GM12878 (cell line): ENCODE measurements at regions not wholly inside any gene's neighbourhood (a gene's known extent, or its start where the extent isn't known, plus 50 kb on each side); places are given as distances from the start of the nearest gene placed in this dataset.

Experiments used
- ATAC-seq: fragments of 200-7000 bp; cut with Tn5 transposase; 3 replicates; pipeline ENCODE4 v1.9.1; 2020; ENCODE audit warnings: mild to moderate bottlenecking, moderate library complexity
- BruUV-seq: library from RNA; stranded (reverse); fragments of 400-500 nt; replicated peaks from 2 replicates; lab custom pipeline; 2021; lab: Mats Ljungman, UMichigan
- CTCF ChIA-PET: fragments of 300-600 bp; sonication (Branson Sonifier 250); formaldehyde crosslinking; extraction: SDS; loops from one replicate; lab custom pipeline; 2021; ENCODE audit warnings: inconsistent platforms; lab: Yijun Ruan, JAX
- POLR2A ChIA-PET: fragments of 350-600 bp; formaldehyde crosslinking; extraction: SDS; loops from one replicate; lab custom pipeline; 2021; ENCODE audit warnings: inconsistent platforms; lab: Charles Lee
- RAD21 ChIA-PET: fragments of 300-600 bp; sonication (Branson Sonifier 250); formaldehyde crosslinking; loops from one replicate; lab custom pipeline; 2023; ENCODE audit warnings: antibody characterized with exemption; ENCODE audit not compliant: unreplicated experiment; lab: Charles Lee
- SMC1A ChIA-PET: fragments of 300-600 bp; sonication (Branson Sonifier 250); formaldehyde crosslinking; loops from one replicate; lab custom pipeline; 2023; ENCODE audit not compliant: unreplicated experiment, uncharacterized antibody; lab: Charles Lee
- DNase-seq: peaks from one replicate; pipeline ENCODE4 v3.0.0-alpha.2; 2011; ENCODE audit warnings: low read depth, low spot score
- FAIRE-seq: peaks from 3 replicates; lab custom pipeline; 2011; peaks lifted over from hg19 to GRCh38; lab: Jason Lieb, UNC
- H2AFZ ChIP-seq: 2 replicates; pipeline ENCODE4 v1.6.0; 2011; ENCODE audit warnings: low read depth, low read length, control low read depth; ENCODE audit not compliant: control insufficient read depth
- H3K27ac ChIP-seq: 2 replicates; pipeline ENCODE4 v1.5.1; 2011; ENCODE audit warnings: control low read depth; ENCODE audit not compliant: control insufficient read depth, insufficient read depth
- H3K27me3 ChIP-seq, 2 experiments: replicated peaks in 1 of 2; 2 replicates each; pipeline versions ENCODE4 v1.6.0 to v1.6.1; 2011; ENCODE audit warnings: low read length in 1 of 2; ENCODE audit not compliant: control insufficient read depth in 2 of 2, insufficient read depth in 2 of 2
- H3K36me3 ChIP-seq, 2 experiments: 2 replicates each; pipeline ENCODE4 v1.5.1; 2011; ENCODE audit warnings: low read length in 1 of 2; ENCODE audit not compliant: control insufficient read depth in 2 of 2, insufficient read depth in 2 of 2
- H3K4me1 ChIP-seq: 2 replicates; pipeline ENCODE4 v1.6.1; 2011; ENCODE audit warnings: mild to moderate bottlenecking, low read length, moderate library complexity, mixed read lengths; ENCODE audit not compliant: control insufficient read depth, insufficient read depth
- H3K4me2 ChIP-seq: 2 replicates; pipeline ENCODE4 v1.6.0; 2011; ENCODE audit warnings: control low read depth; ENCODE audit not compliant: control insufficient read depth, insufficient read depth
- H3K4me3 ChIP-seq: fragments of 200-600 bp; sonication (generic); 2 replicates; pipeline ENCODE4 v1.5.1; 2016
- H3K79me2 ChIP-seq: 2 replicates; pipeline ENCODE4 v1.6.0; 2011; ENCODE audit warnings: low read length; ENCODE audit not compliant: control insufficient read depth, insufficient read depth
- H3K9ac ChIP-seq: 2 replicates; pipeline ENCODE4 v1.8.0; 2011; ENCODE audit warnings: low read length, control low read depth, mixed read lengths; ENCODE audit not compliant: control insufficient read depth, insufficient read depth
- H3K9me3 ChIP-seq: replicated peaks from 3 replicates; pipeline ENCODE4 v1.5.1; 2011; ENCODE audit warnings: mild to moderate bottlenecking, low read length; ENCODE audit not compliant: control insufficient read depth, insufficient read depth
- H4K20me1 ChIP-seq: 2 replicates; pipeline ENCODE4 v1.6.0; 2011; ENCODE audit not compliant: control insufficient read depth, insufficient read depth
- BCL11A ChIP-seq: IDR thresholded peaks from 2 replicates; pipeline ENCODE4 v1.6.1; 2011; ENCODE audit warnings: low read depth, low read length
- CBX3 ChIP-seq: fragments of 200-600 bp; sonication (generic); IDR thresholded peaks from 2 replicates; pipeline ENCODE4 v1.6.1; 2016; ENCODE audit warnings: low read depth, borderline replicate concordance
- CBX5 ChIP-seq: sonication (generic); IDR thresholded peaks from 2 replicates; pipeline ENCODE4 v1.6.1; 2016; ENCODE audit warnings: low read depth, moderate library complexity, mild to moderate bottlenecking, inconsistent platforms
- FOS ChIP-seq: IDR thresholded peaks from 3 replicates; pipeline ENCODE4 v1.6.1; 2011; ENCODE audit warnings: borderline replicate concordance; ENCODE audit not compliant: insufficient read length; ENCODE audit errors: extremely low read depth
- GABPA ChIP-seq: IDR thresholded peaks from 2 replicates; pipeline ENCODE4 v1.6.1; 2014; ENCODE audit warnings: antibody characterized with exemption, low read depth, mild to moderate bottlenecking, inconsistent platforms
- HSF1 ChIP-seq: fragments of 150-350 bp; IDR thresholded peaks from 2 replicates; pipeline ENCODE4 v1.6.1; 2014; ENCODE audit warnings: mild to moderate bottlenecking, low read depth, low read length
- KLF5 ChIP-seq: fragments of 450-650 bp; IDR thresholded peaks from 2 replicates; pipeline ENCODE4 v1.6.1; 2014; ENCODE audit warnings: mild to moderate bottlenecking; ENCODE audit not compliant: partially characterized antibody
- LARP7 ChIP-seq: fragments of 450-650 bp; IDR thresholded peaks from 2 replicates; pipeline ENCODE4 v1.6.1; 2017; ENCODE audit warnings: mild to moderate bottlenecking
- MEF2A ChIP-seq: IDR thresholded peaks from 2 replicates; pipeline ENCODE4 v1.6.1; 2011; ENCODE audit warnings: low read depth, mild to moderate bottlenecking, low read length, moderate library complexity; ENCODE audit not compliant: insufficient read depth
- PAX8 ChIP-seq: fragments of 450-650 bp; IDR thresholded peaks from 2 replicates; pipeline ENCODE4 v1.6.1; 2017; ENCODE audit warnings: mild to moderate bottlenecking, moderate library complexity
- RAD21 ChIP-seq: IDR thresholded peaks from 2 replicates; pipeline ENCODE4 v1.6.1; 2011; ENCODE audit warnings: mild to moderate bottlenecking, low read depth, low read length, moderate library complexity; ENCODE audit not compliant: insufficient read depth
- RUNX3 ChIP-seq: IDR thresholded peaks from 2 replicates; pipeline ENCODE4 v1.6.1; 2012; ENCODE audit warnings: low read length, inconsistent platforms
- ZNF592 ChIP-seq: fragments of 450-650 bp; IDR thresholded peaks from 2 replicates; pipeline ENCODE4 v1.6.1; 2017; ENCODE audit warnings: mild to moderate bottlenecking, moderate library complexity
- ZNF622 ChIP-seq: fragments of 450-650 bp; IDR thresholded peaks from 2 replicates; pipeline ENCODE4 v1.6.1; 2017; ENCODE audit warnings: mild to moderate bottlenecking, inconsistent platforms
- WGBS: methylation state at CpG from one replicate; pipeline ENCODE4 v1.1.6; 2016; ENCODE audit warnings: low lambda C conversion rate; ENCODE audit not compliant: insufficient replicate concordance, insufficient coverage; ENCODE audit errors: missing lambda C conversion rate; 5-methylcytosine and 5-hydroxymethylcytosine counted together
- in situ Hi-C: fragments of 300-500 bp; cut with MboI; formaldehyde crosslinking; loops from 9 replicates; pipeline ENCODE4 v1.14.3; 2018; ENCODE audit warnings: mixed read lengths
- intact Hi-C: fragments of 100-400 bp; cut with micrococcal nuclease; formaldehyde crosslinking; loops from one replicate; pipeline ENCODE4 v1.14.2; 2022; ENCODE audit not compliant: unreplicated experiment

- in situ Hi-C loops (no loop called here), intact Hi-C loops (no loop called here)
- WGBS: 32% methylated on average over 5 of the region's 5 CpGs
- BruUV-seq: no TSS peak
- H3K9me3 ChIP-seq: no peaks in the 10 kb centered on the region
- no peak for TF ChIP-seq PAX8
- no peak for TF ChIP-seq MEF2A
- no peak for TF ChIP-seq LARP7
- no peak for TF ChIP-seq BCL11A
- no peak for TF ChIP-seq RUNX3
- TF ChIP-seq ZNF622: no peak
- TF ChIP-seq KLF5: no peak
- no peak for TF ChIP-seq CBX5
- no peak for TF ChIP-seq FOS
- no peak for TF ChIP-seq HSF1
- no peak for TF ChIP-seq RAD21
- TF ChIP-seq GABPA: no peak
- no peak for TF ChIP-seq CBX3
- TF ChIP-seq ZNF592: no peak
- RAD21 ChIA-PET: no interaction called here
- FAIRE-seq (no peak), ATAC-seq (no peak), DNase-seq (no peak)
- H3K36me3 ChIP-seq: no peaks in the 10 kb centered on the region
- CTCF ChIA-PET: interaction anchor here (1.2 kb wide), 1 partner anchor 255 kb away, joined by 3 read pairs; no protein-coding TSS in a partner anchor
- SMC1A ChIA-PET: interaction anchor here (1.0 kb wide), 1 partner anchor 53 kb away, joined by 3 read pairs; no protein-coding TSS in a partner anchor
- POLR2A ChIA-PET: interaction anchor here (1.0 kb wide), 1 partner anchor 39 kb away, joined by 3 read pairs; no protein-coding TSS in a partner anchor
- H3K4me1 ChIP-seq: no peaks in the 10 kb centered on the region
- no peaks in the 10 kb centered on the region for H3K27me3 ChIP-seq
- H2AFZ ChIP-seq: no peak overlapping the region
- no peak overlapping the region for H3K9ac ChIP-seq
- no peak overlapping the region for H3K27ac ChIP-seq
- H4K20me1 ChIP-seq: no peaks in the 10 kb centered on the region
- no peaks in the 10 kb centered on the region for H3K79me2 ChIP-seq
- H3K4me3 ChIP-seq: no peak overlapping the region
- H3K4me2 ChIP-seq: no peak overlapping the region
Observed at GRCh38 chr17:31588034-31588433, 196.6 kb downstream of the RAB11FIP4 start.
